ENCODE measurements at regions not wholly inside any gene's neighbourhood (a gene's known extent, or its start where the extent isn't known, plus 50 kb on each side); places are given as distances from the start of the nearest gene placed in this dataset.

DNA sequence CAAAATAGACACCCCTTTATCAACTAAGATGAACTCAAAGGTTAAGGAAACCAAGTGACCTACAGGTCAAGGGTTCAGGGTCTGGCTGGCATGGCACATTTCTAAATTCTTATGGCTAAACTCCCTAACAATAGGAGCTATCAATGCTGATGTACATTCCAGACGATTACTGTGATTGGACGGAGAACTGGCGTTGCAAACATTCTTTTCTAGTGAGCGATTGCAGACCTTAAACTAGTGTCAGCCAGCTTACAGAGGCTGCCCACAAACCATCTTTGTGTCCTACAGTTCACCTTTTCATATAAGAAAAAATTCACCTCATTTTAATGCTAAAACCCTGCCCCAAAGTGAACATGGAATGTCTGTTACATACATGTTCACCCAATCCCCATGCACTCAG lies 382.9 kb downstream of the MAT2B start:
- no peaks in the 10 kb centered on the region for H3K27me3 Mint-ChIP-seq
- no peak overlapping the region for H3K27ac Mint-ChIP-seq
- H3K9me3 Mint-ChIP-seq (ENCODE audit: low read depth): no peaks in the 10 kb centered on the region
- H3K4me3 Mint-ChIP-seq (ENCODE audit: low read depth): no peak overlapping the region
- no peaks in the 10 kb centered on the region for H3K36me3 Mint-ChIP-seq (ENCODE audit: insufficient read depth)
- no peak for DNase-seq (ENCODE audit: low spot score, unreplicated experiment)
- H3K4me1 Mint-ChIP-seq (ENCODE audit: low read depth): no peaks in the 10 kb centered on the region
- no peak for TF ChIP-seq CTCF (IDR thresholded peaks at IDR 0.05; ENCODE audit: unreplicated experiment)

GRCh38 chr5:163889369-163889768 lies 383.9 kb downstream of the MAT2B start:
- Mint-ChIP-seq H3K27me3 (no peaks in the 10 kb centered on the region), H3K36me3 (ENCODE audit: insufficient read depth) (no peaks in the 10 kb centered on the region), H3K4me3 (ENCODE audit: low read depth) (no peak overlapping the region), H3K4me1 (ENCODE audit: low read depth) (peaks cover 3% of the 10 kb centered on the region), H3K9me3 (ENCODE audit: low read depth) (no peaks in the 10 kb centered on the region), H3K27ac (no peak overlapping the region)
- TF ChIP-seq CTCF (IDR thresholded peaks at IDR 0.05; ENCODE audit: unreplicated experiment): no peak
- no peak for DNase-seq (ENCODE audit: low spot score, unreplicated experiment)

DNA sequence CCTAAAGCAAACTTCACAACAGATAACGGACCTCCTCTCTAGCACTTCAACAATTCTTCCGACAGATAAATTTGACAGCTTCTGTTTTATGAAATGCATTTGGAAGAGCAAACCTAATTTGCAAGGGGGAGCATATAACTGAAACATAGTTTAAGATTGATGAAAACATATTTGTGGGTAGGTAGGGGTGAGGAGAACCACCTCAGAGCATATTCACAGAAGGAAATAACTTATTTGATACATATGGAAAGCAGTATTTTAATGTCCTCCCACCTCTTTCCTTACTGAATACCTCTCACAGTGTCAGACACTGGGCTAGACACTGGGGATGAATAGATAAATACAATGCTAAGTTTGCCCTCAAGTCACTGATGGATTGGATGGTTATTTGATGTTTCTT lies 384.8 kb downstream of the MAT2B start:
- no peak for TF ChIP-seq CTCF (IDR thresholded peaks at IDR 0.05; ENCODE audit: unreplicated experiment)
- Mint-ChIP-seq H3K36me3 (ENCODE audit: insufficient read depth) (no peaks in the 10 kb centered on the region), H3K9me3 (ENCODE audit: low read depth) (peaks cover 1% of the 10 kb centered on the region), H3K4me3 (ENCODE audit: low read depth) (no peak overlapping the region), H3K4me1 (ENCODE audit: low read depth) (peaks cover 3% of the 10 kb centered on the region), H3K27ac (no peak overlapping the region), H3K27me3 (no peaks in the 10 kb centered on the region)
- DNase-seq (ENCODE audit: low spot score, unreplicated experiment): no peak

GRCh38 chr5:163893281-163893680 lies 387.9 kb downstream of the MAT2B start:
- Mint-ChIP-seq H3K27ac (no peak overlapping the region), H3K4me1 (ENCODE audit: low read depth) (peaks cover 3% of the 10 kb centered on the region), H3K4me3 (ENCODE audit: low read depth) (no peak overlapping the region), H3K27me3 (no peaks in the 10 kb centered on the region), H3K9me3 (ENCODE audit: low read depth) (peaks cover 4% of the 10 kb centered on the region), H3K36me3 (ENCODE audit: insufficient read depth) (no peaks in the 10 kb centered on the region)
- TF ChIP-seq CTCF (IDR thresholded peaks at IDR 0.05; ENCODE audit: unreplicated experiment): no peak
- DNase-seq (ENCODE audit: low spot score, unreplicated experiment): no peak

DNA sequence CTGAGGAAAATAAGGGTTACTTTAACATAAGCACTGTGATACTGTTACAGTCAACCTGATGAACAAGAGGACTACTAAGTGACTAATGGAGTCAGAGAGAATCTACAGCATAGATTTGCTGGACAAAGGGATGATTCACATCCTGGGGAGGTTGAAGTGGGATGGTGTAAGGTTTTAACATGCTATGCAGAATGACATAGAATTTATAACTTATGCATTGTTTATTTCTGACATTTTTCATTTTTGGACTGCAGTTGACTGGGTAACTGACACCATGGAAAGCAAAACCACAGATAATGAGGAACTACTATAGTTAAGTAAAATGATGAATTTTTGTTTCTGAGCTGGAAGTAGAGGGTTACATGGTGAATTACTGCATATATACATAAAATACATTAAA lies 389.2 kb downstream of the MAT2B start:
- Mint-ChIP-seq H3K27me3 (no peaks in the 10 kb centered on the region), H3K9me3 (ENCODE audit: low read depth) (peaks cover 4% of the 10 kb centered on the region), H3K4me3 (ENCODE audit: low read depth) (no peak overlapping the region), H3K27ac (no peak overlapping the region), H3K36me3 (ENCODE audit: insufficient read depth) (no peaks in the 10 kb centered on the region), H3K4me1 (ENCODE audit: low read depth) (peaks cover 3% of the 10 kb centered on the region)
- TF ChIP-seq CTCF (IDR thresholded peaks at IDR 0.05; ENCODE audit: unreplicated experiment): no peak
- DNase-seq (ENCODE audit: low spot score, unreplicated experiment): no peak
